HG02571 (cell line): ENCODE measurements at regions not wholly inside any gene's neighbourhood (a gene's known extent, or its start where the extent isn't known, plus 50 kb on each side); places are given as distances from the start of the nearest gene placed in this dataset.
"Not testable (repeated sequence)": the region's sequence is repeated elsewhere in the genome, so short reads cannot be mapped to it uniquely, and the experiment has no call there.

Experiments
- ATAC-seq: cut with Tn5 transposase; IDR thresholded peaks from one replicate; pipeline ENCODE4 v1.9.1; 2021; ENCODE audit warnings: mild to moderate bottlenecking, moderate library complexity; ENCODE audit not compliant: unreplicated experiment

GRCh38 chr13:78098249-78098648 is 179.6 kb upstream of the EDNRB start:
- no peak for ATAC-seq

GRCh38 chr13:78096221-78096620 is 177.6 kb upstream of the EDNRB start:
- ATAC-seq = no peak

- ATAC-seq = no peak
Observed at GRCh38 chr13:78087966-78088678, 169.5 kb upstream of the EDNRB start.

- ATAC-seq = no peak
Observed at GRCh38 chr13:78085434-78086225, 167.0 kb upstream of the EDNRB start.

- ATAC-seq = no peak
Observed at GRCh38 chr13:78084401-78084800, 165.8 kb upstream of the EDNRB start.

GRCh38 chr13:78078168-78078567 is 159.5 kb upstream of the EDNRB start:
- ATAC-seq = no peak

GRCh38 chr13:78067290-78067689 is 148.7 kb upstream of the EDNRB start:
- no peak for ATAC-seq

GRCh38 chr13:78065141-78065540 is 146.5 kb upstream of the EDNRB start:
- ATAC-seq = no peak

- no peak for ATAC-seq
Observed at GRCh38 chr13:78061806-78062205, 143.2 kb upstream of the EDNRB start.

- no peak for ATAC-seq
Observed at GRCh38 chr13:78060966-78061365, 142.3 kb upstream of the EDNRB start.

- ATAC-seq = not testable (repeated sequence)
Observed at GRCh38 chr13:78056865-78057264, 138.2 kb upstream of the EDNRB start.

GRCh38 chr13:78054157-78054556 is 135.5 kb upstream of the EDNRB start:
- ATAC-seq = no peak

- ATAC-seq = no peak
Observed at GRCh38 chr13:78047151-78047550, 128.5 kb upstream of the EDNRB start.

GRCh38 chr13:78046331-78046730 is 127.7 kb upstream of the EDNRB start:
- peak; percentile 93 for ATAC-seq

GRCh38 chr13:78045916-78046315 is 127.3 kb upstream of the EDNRB start:
- ATAC-seq = peak; percentile 28

GRCh38 chr13:78041366-78041765 is 122.7 kb upstream of the EDNRB start:
- not testable (repeated sequence) for ATAC-seq

- ATAC-seq = no peak
Observed at GRCh38 chr13:78040205-78040830, 121.7 kb upstream of the EDNRB start.

- no peak for ATAC-seq
Observed at GRCh38 chr13:78036841-78037240, 118.2 kb upstream of the EDNRB start.

- no peak for ATAC-seq
Observed at GRCh38 chr13:78035500-78035899, 116.9 kb upstream of the EDNRB start.

- no peak for ATAC-seq
Observed at GRCh38 chr13:78033509-78033908, 114.9 kb upstream of the EDNRB start.

- ATAC-seq = no peak
Observed at GRCh38 chr13:78032132-78032531, 113.5 kb upstream of the EDNRB start.

- no peak for ATAC-seq
Observed at GRCh38 chr13:78030341-78030896, 111.8 kb upstream of the EDNRB start.
